DOHH2 (cell line): ENCODE measurements at regions not wholly inside any gene's neighbourhood (a gene's known extent, or its start where the extent isn't known, plus 50 kb on each side); places are given as distances from the start of the nearest gene placed in this dataset.
"Not testable (repeated sequence)": the region's sequence is repeated elsewhere in the genome, so short reads cannot be mapped to it uniquely, and the experiment has no call there.

ENCODE experiments used
- EZH2phosphoT487 ChIP-seq: fragments of 200-600 bp; sonication (generic); IDR thresholded peaks from 2 replicates; pipeline ENCODE4 v1.6.1; 2017; ENCODE audit warnings: borderline replicate concordance, mild to moderate bottlenecking, antibody characterized with exemption, low read length, moderate library complexity, mixed read lengths
- TF ChIP-seq, protein P1 (sequence below): fragments of 200-600 bp; sonication (generic); IDR thresholded peaks from one replicate; pipeline ENCODE4 v1.5.1; 2014; ENCODE audit warnings: antibody characterized with exemption, mild to moderate bottlenecking, low read depth, low read length; ENCODE audit not compliant: poor library complexity, severe bottlenecking

DNA sequence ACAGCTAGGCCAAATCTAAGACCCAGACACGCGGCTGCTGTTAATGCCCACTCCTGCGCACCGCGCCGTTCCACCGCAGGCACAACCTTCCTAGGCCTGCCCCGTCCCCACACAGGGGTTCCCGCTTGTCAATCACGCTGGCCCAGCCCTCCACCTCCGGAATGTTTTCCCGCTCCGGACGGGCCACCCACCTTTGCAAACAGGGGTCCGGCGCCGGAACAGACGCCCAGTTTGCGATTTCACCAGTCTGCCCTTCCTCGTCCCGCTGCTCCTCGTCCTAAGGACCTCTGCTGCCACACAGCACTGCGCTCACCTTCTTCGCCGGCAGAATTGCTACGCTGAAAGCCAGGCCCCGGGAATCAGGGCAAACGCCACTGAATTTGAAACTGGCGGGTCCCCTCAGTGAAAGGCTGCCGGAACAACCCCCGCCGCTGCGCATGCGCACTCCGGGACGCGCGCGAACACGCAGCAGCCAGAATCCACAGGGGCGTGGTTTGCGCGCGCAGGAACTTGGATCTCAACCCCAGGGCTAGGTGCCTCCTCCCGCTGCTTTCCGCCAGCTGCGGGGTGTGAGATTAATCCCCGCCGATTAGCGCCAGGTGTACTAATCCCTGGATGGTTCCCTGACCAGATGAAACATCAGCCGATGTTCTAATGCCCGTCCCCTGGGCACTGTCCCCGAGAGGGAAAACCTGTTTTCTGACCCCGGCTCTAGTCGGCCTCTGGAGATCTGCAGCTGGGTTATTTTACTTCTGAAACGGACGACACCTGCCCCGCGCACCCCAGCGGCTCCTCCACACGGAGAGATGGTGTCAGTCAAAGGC lies 159.7 kb downstream of the KLRB1 start:
- TF ChIP-seq, protein P1, sequence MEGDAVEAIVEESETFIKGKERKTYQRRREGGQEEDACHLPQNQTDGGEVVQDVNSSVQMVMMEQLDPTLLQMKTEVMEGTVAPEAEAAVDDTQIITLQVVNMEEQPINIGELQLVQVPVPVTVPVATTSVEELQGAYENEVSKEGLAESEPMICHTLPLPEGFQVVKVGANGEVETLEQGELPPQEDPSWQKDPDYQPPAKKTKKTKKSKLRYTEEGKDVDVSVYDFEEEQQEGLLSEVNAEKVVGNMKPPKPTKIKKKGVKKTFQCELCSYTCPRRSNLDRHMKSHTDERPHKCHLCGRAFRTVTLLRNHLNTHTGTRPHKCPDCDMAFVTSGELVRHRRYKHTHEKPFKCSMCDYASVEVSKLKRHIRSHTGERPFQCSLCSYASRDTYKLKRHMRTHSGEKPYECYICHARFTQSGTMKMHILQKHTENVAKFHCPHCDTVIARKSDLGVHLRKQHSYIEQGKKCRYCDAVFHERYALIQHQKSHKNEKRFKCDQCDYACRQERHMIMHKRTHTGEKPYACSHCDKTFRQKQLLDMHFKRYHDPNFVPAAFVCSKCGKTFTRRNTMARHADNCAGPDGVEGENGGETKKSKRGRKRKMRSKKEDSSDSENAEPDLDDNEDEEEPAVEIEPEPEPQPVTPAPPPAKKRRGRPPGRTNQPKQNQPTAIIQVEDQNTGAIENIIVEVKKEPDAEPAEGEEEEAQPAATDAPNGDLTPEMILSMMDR = not testable (repeated sequence)
- TF ChIP-seq EZH2phosphoT487 = not testable (repeated sequence)
